ENCODE measurements at regions not wholly inside any gene's neighbourhood (a gene's known extent, or its start where the extent isn't known, plus 50 kb on each side); places are given as distances from the start of the nearest gene placed in this dataset.
A peak's percentile ranks its signal among the peaks of the same experiment; 100 is the strongest.

DNA sequence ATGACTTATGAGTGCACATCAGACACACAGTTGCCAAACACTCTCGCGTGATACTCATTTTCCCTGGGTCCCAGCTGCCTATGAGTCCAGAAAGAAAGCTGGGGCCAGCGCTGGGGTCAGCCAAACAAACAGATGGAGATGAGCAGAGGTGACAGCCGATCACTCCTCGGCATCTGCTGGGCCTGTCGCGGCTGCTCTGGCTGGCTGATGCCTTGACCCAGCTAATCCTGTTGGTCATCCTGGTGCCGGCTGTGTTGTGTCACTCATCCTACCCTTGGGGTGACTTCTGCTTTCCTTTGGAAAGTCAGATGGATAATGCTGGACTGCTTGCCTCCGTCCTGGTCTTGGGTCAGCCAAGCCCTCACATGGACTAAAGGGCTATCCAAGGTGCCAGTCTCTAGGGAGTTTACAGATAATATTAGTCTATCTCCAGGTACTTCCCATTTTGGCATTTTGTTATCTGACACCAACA, 105.3 kb upstream of the PDZRN3 start:
- TF ChIP-seq, protein P1, sequence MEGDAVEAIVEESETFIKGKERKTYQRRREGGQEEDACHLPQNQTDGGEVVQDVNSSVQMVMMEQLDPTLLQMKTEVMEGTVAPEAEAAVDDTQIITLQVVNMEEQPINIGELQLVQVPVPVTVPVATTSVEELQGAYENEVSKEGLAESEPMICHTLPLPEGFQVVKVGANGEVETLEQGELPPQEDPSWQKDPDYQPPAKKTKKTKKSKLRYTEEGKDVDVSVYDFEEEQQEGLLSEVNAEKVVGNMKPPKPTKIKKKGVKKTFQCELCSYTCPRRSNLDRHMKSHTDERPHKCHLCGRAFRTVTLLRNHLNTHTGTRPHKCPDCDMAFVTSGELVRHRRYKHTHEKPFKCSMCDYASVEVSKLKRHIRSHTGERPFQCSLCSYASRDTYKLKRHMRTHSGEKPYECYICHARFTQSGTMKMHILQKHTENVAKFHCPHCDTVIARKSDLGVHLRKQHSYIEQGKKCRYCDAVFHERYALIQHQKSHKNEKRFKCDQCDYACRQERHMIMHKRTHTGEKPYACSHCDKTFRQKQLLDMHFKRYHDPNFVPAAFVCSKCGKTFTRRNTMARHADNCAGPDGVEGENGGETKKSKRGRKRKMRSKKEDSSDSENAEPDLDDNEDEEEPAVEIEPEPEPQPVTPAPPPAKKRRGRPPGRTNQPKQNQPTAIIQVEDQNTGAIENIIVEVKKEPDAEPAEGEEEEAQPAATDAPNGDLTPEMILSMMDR (IDR thresholded peaks at IDR 0.05; ENCODE audit: extremely low read depth, low read depth, low read length): no peak
- Histone ChIP-seq H3K79me2 (ENCODE audit: insufficient read depth, low read length) (no peaks in the 10 kb centered on the region), H3K9me3 (ENCODE audit: low read depth, low read length) (no peaks in the 10 kb centered on the region), H3K4me2 (ENCODE audit: insufficient read depth, low read length) (no peak overlapping the region), H4K20me1 (ENCODE audit: insufficient read depth, low read length) (no peaks in the 10 kb centered on the region), H2AFZ (ENCODE audit: low read length) (no peak overlapping the region), H3K27ac (ENCODE audit: low read depth, low read length) (no peak overlapping the region), H3K27me3 (ENCODE audit: insufficient read depth, low read length) (no peaks in the 10 kb centered on the region), H3K4me3 (ENCODE audit: insufficient read depth, low read length) (no peak overlapping the region), H3K36me3 (ENCODE audit: insufficient read depth, low read length) (no peaks in the 10 kb centered on the region), H3K4me1 (ENCODE audit: insufficient read depth, low read length) (peaks cover 19% of the 10 kb centered on the region)
- no peak for DNase-seq (ENCODE audit: insufficient read length, low spot score, missing footprints)

DNA sequence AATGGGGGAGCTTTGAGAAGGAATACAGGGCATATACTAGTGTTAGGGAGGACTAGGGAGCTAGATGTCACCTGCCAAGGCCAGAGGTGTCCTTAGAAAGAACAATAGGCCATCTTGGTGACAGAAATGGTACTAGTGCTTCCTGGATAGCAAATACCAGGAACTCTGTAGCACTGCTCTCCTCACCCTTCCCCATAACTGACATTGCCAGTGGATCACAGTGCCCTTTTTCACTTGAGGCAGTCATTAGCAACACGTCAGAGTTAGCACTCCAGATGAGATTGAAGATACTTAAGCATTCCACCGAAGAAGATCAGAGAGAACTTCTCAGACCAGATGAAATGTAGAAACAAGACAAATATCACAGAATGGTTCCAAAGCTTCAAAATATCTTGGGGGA, 103.1 kb upstream of the PDZRN3 start:
- no peaks in the 10 kb centered on the region for H4K20me1 ChIP-seq (ENCODE audit: insufficient read depth, low read length)
- peak overlapping the region; percentile 56 for H2AFZ ChIP-seq (ENCODE audit: low read length)
- H3K9me3 ChIP-seq (ENCODE audit: low read depth, low read length): no peaks in the 10 kb centered on the region
- no peaks in the 10 kb centered on the region for H3K27me3 ChIP-seq (ENCODE audit: insufficient read depth, low read length)
- H3K4me3 ChIP-seq (ENCODE audit: insufficient read depth, low read length): no peak overlapping the region
- no peak for DNase-seq (ENCODE audit: insufficient read length, low spot score, missing footprints)
- no peaks in the 10 kb centered on the region for H3K79me2 ChIP-seq (ENCODE audit: insufficient read depth, low read length)
- TF ChIP-seq, protein P1 (IDR thresholded peaks at IDR 0.05; ENCODE audit: extremely low read depth, low read depth, low read length): no peak
- H3K27ac ChIP-seq (ENCODE audit: low read depth, low read length): peak overlapping the region; percentile 51
- H3K4me2 ChIP-seq (ENCODE audit: insufficient read depth, low read length): peak overlapping the region; percentile 63
- no peaks in the 10 kb centered on the region for H3K36me3 ChIP-seq (ENCODE audit: insufficient read depth, low read length)
- peaks cover 19% of the 10 kb centered on the region for H3K4me1 ChIP-seq (ENCODE audit: insufficient read depth, low read length)

DNA sequence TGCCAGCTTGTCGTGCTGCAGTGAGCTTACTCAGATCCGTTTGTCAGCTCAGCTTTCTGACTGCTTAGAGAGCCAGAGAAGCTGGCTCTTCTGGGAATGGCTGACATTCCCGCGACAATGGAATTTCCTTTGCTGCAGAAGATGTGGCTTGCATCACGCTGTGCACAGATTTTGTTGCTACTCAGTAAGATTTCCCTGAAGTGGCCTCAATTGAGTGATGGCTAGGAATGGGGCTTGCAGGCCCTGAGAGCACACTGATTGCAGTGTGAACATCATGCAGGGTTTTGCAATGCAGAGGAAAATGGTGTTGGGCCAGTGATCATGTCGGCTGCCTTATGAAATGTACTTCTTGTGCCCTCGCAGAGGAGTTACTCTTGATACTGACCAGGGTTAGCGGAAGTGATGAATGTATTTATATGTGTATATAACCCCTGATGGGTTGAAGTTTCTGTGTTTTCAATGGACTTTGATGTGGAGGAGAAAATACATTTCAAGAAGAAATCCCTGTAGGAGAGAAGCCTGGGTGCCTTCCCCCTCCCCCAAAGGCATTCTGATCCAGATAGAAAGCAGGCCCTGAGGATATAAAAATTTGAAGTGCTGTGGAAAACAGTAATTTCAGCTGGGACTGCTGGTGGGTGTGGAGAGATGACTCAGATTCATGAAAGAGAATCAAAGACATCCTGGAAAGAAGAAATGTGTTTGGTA, 102.5 kb upstream of the PDZRN3 start:
- Histone ChIP-seq H3K79me2 (ENCODE audit: insufficient read depth, low read length) (no peaks in the 10 kb centered on the region), H3K4me3 (ENCODE audit: insufficient read depth, low read length) (peak overlapping the region; percentile 10), H4K20me1 (ENCODE audit: insufficient read depth, low read length) (no peaks in the 10 kb centered on the region), H3K27me3 (ENCODE audit: insufficient read depth, low read length) (no peaks in the 10 kb centered on the region), H3K4me2 (ENCODE audit: insufficient read depth, low read length) (peak overlapping the region; percentile 63), H2AFZ (ENCODE audit: low read length) (peak overlapping the region; percentile 56), H3K27ac (ENCODE audit: low read depth, low read length) (peak overlapping the region; percentile 51), H3K9me3 (ENCODE audit: low read depth, low read length) (no peaks in the 10 kb centered on the region), H3K36me3 (ENCODE audit: insufficient read depth, low read length) (no peaks in the 10 kb centered on the region), H3K4me1 (ENCODE audit: insufficient read depth, low read length) (peaks cover 19% of the 10 kb centered on the region)
- DNase-seq (ENCODE audit: insufficient read length, low spot score, missing footprints): peak; percentile 30
- TF ChIP-seq, protein P1 (IDR thresholded peaks at IDR 0.05; ENCODE audit: extremely low read depth, low read depth, low read length): no peak

DNA sequence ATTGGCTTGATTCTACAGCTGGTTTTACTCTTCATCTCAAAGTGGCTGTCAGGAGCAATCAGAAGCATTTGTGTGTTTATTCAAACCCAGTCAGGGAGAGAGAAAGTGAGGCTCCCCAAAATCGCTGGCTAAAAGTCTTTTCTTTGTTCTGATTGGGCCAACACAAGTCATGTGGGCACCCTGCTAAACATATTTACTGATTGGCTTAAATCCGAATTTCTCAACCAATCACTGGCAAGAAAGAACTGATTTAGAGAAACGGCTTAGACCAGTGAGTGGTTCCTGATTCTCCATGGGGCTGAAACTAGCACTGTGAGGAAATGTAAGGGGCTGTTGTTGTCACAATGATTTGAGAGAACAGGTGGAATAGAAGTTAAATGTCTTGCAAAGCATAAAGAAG, 98.9 kb upstream of the PDZRN3 start:
- Histone ChIP-seq H3K9me3 (ENCODE audit: low read depth, low read length) (no peaks in the 10 kb centered on the region), H3K4me1 (ENCODE audit: insufficient read depth, low read length) (peaks cover 31% of the 10 kb centered on the region), H4K20me1 (ENCODE audit: insufficient read depth, low read length) (no peaks in the 10 kb centered on the region), H3K4me2 (ENCODE audit: insufficient read depth, low read length) (no peak overlapping the region), H3K27me3 (ENCODE audit: insufficient read depth, low read length) (no peaks in the 10 kb centered on the region), H3K4me3 (ENCODE audit: insufficient read depth, low read length) (no peak overlapping the region), H3K36me3 (ENCODE audit: insufficient read depth, low read length) (no peaks in the 10 kb centered on the region), H2AFZ (ENCODE audit: low read length) (no peak overlapping the region), H3K79me2 (ENCODE audit: insufficient read depth, low read length) (no peaks in the 10 kb centered on the region), H3K27ac (ENCODE audit: low read depth, low read length) (no peak overlapping the region)
- no peak for DNase-seq (ENCODE audit: insufficient read length, low spot score, missing footprints)
- TF ChIP-seq, protein P1 (IDR thresholded peaks at IDR 0.05; ENCODE audit: extremely low read depth, low read depth, low read length): no peak

Measured in osteoblast (primary cell).